ENCODE measurements at regions not wholly inside any gene's neighbourhood (a gene's known extent, or its start where the extent isn't known, plus 50 kb on each side); places are given as distances from the start of the nearest gene placed in this dataset.
A peak's percentile ranks its signal among the peaks of the same experiment; 100 is the strongest.
"Not testable (repeated sequence)": the region's sequence is repeated elsewhere in the genome, so short reads cannot be mapped to it uniquely, and the experiment has no call there.

DNA sequence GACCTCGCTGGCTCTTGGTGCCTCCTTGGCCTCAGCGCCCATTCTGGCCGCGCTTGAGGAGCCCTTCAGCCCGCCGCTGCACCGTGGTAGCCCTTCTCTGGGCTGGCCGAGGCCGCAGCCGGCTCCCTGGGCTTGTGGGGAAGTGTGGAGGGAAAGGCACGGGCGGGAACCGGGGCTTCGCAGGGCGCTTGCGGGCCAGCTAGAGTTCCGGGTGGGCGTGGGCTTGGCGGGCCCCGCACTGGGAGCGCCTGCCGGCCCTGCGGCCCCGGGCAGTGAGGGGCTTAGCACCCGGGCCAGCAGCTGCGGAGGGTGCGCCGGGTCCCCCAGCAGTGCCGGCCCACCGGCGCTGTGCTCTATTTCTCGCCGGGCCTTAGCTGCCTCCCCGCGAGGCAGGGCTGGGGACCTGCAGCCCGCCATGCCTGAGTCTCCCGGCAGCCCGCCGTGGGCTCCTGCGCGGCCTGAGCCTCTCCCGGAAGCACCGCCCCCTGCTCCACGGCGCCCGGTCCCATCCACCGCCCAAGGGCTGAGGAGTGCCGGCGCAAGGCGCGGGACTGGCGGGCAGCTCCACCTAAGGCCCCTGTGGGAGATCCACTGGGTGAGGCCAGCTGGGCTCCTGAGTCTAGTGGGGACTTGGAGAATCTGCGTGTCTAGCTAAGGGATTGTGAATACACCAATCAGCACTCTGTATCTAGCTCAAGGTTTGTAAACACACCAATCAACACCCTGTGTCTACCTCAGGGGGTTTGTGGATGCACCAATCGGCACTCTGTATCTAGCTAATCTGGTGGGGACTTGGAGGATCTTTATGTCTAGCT lies 141.1 kb downstream of the SLCO4C1 start:
- DNase-seq (ENCODE audit: low spot score): not testable (repeated sequence)

DNA sequence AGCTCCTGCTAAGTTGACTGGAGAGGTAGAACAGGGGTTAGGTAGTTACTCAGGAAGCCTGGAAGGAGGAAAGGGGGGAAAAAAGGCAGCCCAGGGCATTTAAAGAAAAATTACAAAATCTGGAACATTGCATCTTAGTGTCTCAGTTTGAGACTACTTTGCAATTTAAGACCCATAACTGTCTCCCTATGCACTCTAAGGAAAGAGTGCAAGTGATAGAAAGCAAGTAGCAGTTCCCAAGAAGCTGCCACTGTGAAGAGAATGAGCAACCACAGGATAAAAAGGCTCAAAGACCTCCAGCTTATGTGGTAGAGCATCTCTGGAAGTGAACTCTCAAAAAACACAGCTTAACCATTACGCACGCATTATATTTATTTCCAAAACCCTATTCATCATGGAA lies 141.8 kb downstream of the SLCO4C1 start:
- no peak for DNase-seq (ENCODE audit: low spot score)

DNA sequence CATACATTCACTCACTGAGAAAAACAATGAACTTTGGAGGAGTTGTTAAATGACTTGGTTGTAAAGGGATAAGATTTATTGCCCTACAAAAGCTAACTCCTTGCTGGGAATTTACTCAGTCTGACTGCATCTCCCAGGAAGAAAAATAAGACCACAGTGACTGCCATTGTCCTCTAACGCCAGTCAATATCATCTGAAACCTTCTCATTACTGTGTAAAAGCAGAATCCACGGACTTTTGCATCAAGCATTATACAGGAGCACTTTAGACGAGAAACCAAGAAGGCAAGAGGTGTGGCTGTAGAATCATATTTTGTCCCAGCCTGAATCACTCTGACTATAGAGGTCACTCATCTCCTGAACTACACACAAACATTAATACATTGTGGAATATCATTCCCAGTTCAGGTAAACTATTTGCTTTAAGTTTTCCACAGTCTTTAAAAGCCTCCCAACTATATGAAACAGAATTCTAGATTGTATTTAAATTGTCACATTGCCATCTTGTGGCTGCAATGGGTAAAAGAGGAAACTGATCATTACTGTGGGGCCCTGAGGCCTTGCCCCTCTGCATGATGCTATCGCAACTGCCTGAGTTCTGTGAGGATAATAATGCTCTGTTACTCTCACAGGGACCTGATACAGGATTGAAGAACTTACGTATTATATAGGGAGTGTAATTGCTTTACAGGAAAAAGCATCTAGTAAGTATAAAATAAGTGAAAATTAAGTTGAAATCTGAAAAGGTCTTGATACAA lies 142.9 kb downstream of the SLCO4C1 start:
- DNase-seq (ENCODE audit: low spot score): peak; percentile 60

DNA sequence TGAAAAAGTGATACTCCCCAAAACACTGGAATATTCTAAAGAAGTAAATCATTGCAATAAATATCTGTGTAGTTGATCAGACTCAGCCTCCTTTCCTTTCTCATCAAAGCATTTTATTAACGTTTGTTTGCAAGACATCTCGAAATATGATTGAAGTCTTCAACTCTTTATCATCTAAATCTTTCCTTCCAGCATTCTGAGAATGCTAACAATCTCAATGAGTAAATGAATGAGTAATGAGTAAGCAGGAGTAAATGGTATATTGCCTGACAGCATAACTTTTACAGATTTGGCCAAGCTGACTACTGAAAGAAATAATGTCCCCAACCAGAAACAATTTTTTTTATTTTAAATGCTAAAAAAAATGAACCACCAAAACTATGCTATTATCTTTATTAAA lies 157.1 kb downstream of the SLCO4C1 start:
- DNase-seq (ENCODE audit: low spot score): no peak

DNA sequence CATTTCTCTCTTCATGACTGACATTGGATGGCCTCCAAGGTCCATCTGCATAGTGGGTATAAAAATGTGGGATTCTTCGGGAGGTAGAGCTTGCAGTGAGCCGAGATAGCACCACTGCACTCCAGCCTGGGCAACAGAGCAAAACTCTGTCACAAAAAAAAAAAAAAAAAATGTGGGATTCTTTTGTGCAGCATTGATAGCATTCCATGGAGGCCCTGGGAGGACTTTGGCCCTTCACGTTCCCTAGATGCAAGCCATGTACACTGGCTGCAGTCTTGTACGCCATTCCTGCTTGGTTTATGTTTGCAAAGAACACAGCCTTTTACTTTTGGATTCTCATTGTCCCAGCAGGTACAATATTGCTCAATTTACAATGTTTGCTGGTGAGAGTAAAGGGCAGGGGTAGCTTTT lies 157.8 kb downstream of the SLCO4C1 start:
- DNase-seq (ENCODE audit: low spot score): no peak

DNA sequence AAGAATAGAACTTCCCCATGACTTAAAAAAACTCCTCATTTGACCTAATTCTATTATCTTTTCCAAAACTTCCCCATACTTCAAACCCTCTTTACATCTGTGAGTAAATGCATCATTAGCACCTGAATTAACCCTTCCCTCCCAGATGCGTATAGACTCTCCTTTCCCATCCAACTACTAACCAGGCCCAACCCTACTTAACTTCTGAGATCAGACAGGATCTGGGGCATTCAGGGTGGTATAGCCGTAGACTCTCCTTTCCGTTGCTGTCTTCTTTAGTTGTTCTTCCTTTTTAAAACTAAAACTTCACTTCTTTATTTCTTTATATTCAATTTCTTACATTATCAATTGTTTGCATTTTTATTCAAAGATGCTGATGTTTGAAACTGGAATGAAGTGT lies 165.2 kb downstream of the SLCO4C1 start:
- DNase-seq (ENCODE audit: low spot score): no peak

DNA sequence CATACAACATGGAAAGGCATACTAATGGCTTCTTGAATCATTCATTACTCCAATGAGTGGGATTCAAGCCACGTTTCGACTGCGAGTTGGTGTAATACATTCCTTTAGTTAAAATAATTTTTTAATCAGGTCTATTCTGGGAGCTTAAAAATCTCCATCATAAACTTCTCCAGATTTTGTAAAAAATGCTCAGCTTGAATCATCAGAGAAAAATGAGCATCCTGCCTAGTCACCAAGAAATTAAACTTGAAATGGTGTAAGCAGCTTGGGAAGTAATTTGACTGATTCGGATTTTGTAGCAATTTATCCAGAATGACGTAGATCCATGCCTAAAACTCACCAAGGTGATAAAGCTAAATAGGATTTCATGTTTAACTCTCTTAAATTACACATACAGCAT lies 165.7 kb downstream of the SLCO4C1 start:
- no peak for DNase-seq (ENCODE audit: low spot score)

DNA sequence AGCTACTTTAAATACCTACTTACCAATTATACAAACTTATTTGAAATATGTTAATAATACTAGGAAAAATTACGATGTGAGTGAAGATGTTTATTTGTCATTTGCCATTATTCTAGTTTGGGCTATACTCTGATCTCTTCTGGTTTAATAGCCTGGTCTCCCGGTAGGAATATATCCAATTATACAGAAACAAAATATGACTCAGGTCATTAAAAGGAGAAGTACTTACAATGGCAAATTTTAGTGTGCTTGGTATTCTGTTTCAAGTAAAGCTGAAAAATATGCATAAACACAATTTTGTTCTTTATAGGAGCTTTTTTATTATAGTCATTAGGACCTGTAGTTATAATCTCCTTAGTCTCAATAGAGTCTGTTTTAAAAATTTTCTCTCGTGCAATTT lies 176.8 kb downstream of the SLCO4C1 start:
- no peak for DNase-seq (ENCODE audit: low spot score)

DNA sequence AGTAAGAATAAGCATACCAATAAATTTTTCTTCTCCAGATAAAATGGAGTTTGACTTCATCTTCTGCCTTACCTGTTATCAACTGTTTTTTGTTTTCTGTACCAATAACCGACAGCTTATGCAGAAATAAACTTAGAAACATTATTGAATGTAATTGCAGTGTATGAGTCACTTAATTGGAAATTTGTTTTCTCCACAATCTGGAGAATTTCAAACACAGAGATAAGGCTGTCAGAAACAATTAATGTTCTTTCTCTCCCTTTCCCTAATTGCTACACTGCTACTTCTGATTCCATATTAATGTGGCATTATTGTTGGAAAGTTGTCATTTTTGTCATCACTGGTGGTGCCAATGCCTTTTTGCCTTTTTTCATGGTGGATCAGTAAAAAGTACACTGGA lies 180.3 kb downstream of the SLCO4C1 start:
- no peak for DNase-seq (ENCODE audit: low spot score)

DNA sequence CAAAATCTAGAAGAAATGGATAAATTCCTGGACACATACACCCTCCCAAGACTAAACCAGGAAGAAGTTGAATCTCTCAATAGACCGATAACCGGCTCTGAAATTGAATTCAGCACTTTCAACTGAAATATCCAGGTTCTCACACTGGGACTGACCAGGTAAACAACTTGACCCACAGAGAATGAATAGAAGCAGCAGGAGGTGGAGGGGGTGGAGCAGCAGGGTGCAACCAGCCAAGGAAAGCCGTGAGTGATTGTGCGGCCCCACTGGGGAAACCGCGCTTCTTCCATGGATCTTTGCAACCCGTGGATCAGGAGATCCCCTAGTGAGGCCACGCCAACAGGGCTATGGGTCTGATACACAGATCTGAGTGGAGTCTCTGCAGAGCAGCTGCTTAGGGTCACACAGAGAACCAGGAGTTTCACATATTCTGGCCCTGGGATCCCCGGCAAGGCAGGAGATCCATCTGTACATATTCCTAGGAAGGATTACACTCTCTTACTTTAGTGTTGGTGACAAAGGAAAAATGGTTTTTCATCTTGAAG lies 181.5 kb downstream of the SLCO4C1 start:
- no peak for DNase-seq (ENCODE audit: low spot score)

DNA sequence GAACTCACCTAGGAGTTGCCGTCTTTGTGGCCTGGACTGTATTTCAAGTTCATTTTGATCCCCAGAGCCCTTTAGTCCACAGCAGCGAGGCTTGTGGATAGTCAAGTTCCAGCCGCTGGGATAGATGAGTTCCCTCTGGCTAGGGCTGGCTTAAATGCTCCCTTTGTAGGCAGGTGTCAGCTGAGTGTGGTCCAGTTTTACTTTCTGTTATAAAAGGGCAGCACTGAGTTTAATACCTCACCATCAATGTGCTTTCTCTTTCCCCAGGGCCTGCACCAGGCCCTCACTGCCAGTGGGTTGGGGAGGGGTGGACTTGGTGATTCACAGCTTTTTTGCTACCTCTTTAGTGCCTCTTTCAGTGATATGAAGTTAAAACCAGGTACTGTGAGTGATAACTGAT lies 188.2 kb downstream of the SLCO4C1 start:
- DNase-seq (ENCODE audit: low spot score): no peak

DNA sequence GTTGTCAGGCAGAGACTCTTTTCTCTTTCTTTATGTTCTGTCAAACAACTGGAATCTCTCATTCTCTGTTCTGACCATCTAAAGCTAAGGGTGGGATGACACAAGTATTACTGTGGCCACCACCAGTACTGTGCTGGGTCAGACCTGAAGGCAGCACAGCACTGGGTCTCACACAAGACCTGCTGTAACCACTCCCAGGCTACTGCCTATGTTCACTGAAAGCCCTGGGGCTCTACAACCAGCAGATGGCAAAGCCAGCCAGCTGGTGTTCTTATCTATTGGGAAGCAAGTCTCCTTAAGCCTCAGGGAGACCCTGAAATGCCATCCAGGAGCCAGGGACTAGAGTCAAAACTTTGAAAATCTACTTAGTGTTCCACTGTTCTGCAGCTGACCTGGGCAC lies 189.5 kb downstream of the SLCO4C1 start:
- DNase-seq (ENCODE audit: low spot score): no peak

DNA sequence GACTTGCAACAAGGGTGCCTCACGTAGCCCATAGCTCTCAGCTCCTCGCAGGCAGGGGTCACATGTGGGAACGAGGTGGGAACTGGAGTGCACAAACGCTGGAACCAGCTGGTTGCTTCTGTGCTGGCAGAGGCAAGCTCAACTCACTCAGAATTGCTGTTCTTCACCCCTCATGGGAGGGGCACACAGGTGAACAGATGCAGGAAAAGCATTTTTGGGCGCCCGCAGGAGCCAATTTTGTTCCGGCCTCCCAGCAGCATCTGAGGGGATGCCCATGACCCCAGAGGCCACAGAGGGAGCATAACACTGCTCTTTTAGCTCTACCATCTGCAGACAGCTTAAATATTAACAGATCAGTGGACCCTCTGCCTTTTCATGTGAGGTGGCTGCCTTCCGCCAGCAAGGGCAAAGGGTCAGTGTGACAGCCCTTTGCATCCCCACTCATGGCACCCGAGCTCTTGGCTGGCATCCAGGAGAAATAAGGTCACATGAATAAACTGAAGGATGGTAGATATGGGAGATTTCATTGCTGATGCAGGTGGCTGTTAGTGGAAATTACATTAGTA lies 196.2 kb downstream of the SLCO4C1 start:
- no peak for DNase-seq (ENCODE audit: low spot score)

DNA sequence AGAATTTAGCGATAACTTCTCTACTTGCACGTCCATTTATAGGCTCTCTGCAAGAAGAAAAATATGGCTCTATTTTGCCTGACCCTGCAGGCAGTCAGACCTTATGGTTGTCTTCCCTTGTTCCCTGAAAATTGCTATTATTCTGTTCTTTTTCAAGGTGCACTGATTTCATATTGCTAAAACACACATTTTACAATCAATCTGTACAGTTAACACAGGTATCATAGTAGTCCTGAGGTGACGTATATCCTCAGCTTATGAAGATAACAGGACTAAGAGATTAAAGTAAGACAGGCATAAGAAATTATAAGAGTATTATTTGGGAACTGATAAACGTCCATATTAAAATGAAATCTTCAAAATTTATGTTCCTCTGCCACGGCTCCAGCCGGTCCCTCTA lies 197.0 kb downstream of the SLCO4C1 start:
- not testable (repeated sequence) for DNase-seq (ENCODE audit: low spot score)

DNA sequence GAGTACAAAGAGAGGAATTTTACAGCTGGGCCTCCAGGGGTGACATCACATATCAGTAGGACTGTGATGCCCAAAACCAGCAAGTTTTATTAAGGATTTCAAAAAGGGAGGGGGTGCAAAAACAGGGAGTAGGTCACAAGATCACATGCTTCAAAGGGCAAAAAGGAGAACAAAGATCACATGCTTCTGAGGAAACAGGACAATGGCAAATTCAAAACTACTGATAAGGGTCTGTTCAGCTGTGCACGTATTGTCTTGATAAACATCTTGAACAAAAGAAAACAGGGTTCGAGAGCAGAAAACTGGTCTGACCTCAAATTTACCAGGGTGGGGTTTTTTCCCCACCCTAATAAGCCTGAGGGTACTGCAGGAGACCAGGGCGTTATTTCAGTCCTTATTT lies 197.5 kb downstream of the SLCO4C1 start:
- not testable (repeated sequence) for DNase-seq (ENCODE audit: low spot score)

DNA sequence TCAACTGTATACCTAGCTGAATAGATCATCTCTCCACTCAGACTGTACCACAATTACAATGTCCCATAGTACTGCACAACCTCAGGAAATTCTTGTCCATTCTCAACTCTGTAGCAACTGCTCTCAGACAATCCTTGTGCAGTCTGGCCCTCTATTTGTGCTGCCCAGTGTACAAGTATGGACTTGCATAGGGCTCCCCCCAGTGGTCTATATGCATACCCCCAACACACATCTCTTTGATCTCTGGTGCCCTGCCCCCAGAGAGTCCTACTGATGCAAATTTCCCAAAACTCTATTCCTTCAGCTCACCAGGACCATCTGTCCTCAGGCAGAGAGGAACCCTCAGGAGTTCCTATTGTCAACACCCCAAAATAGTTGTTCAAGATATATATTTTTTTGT lies 205.3 kb downstream of the SLCO4C1 start:
- peak; percentile 68 for DNase-seq (ENCODE audit: low spot score)

DNA sequence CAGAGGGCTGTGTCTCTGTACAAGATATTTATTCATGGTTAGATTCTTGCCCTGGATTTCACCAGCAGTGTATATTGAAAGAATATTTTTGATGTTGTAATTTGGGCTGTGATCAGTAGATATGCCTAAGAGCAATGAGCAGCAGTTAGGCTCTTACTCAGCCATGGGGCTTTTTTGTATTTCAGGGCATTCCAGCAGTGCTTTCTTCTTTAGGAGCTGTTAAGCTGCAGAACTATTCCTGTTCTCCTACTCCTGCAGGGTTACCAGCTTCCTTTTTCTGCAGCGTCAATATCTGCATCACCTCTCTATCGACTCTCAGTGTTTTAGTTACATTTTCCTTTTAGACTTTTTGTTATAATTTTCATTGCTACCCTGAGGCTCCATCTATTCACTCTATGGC lies 206.2 kb downstream of the SLCO4C1 start:
- no peak for DNase-seq (ENCODE audit: low spot score)

DNA sequence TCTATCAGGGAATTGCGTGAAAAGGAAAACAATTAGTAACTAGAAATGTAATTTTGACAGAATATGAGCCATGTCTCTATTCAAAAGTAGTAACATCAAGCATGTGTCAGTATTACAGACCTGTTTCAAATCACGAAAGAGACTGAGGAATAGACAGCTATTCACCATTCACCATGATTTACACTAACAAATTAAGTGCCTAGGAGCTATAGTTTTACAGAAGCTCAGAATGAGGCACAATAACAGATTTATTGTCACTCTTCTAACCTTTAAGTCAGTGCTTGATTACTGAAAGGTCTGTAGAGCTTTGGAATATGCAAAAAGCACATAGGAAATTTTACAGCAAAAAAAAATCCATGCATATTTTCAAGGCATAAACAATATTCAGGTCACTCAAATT lies 208.2 kb downstream of the SLCO4C1 start:
- DNase-seq (ENCODE audit: low spot score): no peak

DNA sequence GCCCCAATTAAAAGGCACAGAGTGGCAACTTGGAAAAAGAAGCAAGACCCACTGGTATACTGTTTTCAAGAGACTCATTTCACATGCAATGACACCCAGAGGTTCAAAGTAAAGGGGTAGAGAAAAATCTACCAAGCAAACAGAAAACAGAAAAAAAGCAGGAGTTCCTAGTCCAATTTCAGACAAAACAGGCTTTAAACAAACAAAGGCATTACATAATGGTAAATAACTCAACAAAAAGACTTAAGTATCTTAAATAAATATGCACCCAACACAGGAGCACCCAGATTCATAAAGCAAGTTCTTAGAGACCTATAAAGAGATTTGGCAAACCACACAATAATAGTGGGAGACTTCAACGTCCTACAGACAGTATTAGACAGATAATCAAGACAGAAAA lies 215.8 kb downstream of the SLCO4C1 start:
- DNase-seq (ENCODE audit: low spot score): no peak

DNA sequence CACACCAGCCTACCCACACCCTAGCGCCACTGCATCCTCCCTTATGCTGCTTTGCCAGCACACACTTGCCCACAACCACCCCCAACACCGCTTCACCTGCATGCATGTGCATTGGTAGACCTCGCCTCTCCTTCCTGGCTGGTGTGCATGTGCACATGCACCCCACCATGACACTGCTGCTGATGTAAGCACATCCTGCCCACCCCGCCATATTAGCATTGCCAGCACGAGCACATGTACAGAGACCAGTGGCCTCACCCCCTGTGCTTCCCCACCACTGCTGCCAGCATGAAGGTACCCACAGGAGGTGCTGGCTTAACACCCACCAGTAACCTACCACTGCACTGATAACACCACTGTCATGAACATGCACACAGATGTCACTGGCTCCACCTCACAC lies 218.2 kb downstream of the SLCO4C1 start:
- no peak for DNase-seq (ENCODE audit: low spot score)

DNA sequence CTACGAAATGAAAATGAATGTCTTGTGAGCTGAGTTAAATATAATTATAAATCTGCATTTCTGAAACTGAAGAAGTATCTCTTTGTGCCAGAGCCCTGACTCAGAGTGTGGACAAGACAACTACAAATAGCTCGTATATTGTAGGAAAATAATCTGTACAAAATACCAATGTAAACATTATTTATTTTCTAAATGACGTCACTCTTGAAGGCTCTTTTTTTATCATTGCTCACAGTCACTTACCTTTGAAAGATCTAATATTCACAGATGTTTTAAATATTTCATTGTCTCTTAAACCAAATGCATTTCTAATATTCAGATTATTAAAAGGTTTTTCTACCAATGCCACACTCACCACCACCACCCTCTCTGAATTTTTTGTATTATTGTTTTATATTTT lies 226.1 kb downstream of the SLCO4C1 start:
- no peak for DNase-seq (ENCODE audit: low spot score)

DNA sequence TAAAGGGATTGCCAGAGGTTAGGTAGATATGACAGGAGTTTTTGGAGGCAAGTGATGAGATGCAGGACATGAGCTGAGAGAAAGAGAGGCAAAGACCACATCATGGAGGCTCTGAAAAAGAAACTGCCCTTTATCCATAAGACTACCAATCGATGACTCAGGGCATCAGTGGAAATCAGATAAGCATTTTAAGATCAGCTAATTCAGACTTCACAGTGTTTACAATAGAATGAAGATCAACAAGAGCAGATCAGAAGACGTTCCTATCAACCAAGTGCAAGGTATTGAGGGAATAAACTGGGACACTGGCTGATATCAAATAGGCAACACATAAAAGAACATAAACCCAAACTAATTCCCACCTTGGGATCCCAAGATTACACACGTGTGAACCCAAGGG lies 227.2 kb downstream of the SLCO4C1 start:
- no peak for DNase-seq (ENCODE audit: low spot score)

DNA sequence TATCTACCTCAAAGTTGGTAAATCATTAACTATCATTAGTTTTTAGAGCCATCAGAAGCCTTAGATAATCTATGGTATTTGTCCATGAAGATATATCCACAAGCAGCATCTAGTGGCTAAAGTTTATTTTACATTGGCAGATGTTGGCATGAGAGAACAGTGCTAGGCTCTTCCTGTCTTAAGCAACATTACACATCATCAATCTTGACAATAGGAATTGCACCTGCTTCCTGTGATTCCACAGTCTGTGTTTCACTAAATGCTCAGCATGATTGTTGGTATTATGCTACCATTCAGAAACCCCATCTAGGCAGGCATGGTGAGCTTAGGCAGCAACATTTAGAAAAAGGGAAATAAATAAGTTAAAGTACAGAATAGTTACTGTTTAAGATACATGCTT lies 246.6 kb downstream of the SLCO4C1 start:
- peak; percentile 15 for DNase-seq (ENCODE audit: low spot score)
